ENCODE measurements at regions not wholly inside any gene's neighbourhood (a gene's known extent, or its start where the extent isn't known, plus 50 kb on each side); places are given as distances from the start of the nearest gene placed in this dataset.

DNA sequence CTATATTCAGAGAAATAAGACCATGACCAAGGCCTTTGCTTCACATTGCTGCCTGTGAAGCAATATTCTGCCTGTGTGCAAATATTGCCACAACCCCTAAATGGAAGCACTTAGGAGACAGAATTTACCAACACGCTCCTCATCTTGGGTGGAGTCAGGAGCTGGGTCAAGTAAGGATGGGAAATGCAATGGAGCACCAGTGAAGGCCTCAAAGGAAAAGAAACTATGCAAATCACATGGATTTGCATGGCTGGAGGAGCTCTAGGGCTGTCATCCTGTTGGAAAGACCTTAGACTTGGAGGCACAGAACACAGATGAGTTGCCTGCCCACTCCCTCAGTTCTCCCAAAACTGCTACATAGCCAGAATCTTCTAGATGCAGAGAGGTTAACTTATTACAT, 435.5 kb downstream of the SIPA1L2 start:
- TF ChIP-seq, protein P1, sequence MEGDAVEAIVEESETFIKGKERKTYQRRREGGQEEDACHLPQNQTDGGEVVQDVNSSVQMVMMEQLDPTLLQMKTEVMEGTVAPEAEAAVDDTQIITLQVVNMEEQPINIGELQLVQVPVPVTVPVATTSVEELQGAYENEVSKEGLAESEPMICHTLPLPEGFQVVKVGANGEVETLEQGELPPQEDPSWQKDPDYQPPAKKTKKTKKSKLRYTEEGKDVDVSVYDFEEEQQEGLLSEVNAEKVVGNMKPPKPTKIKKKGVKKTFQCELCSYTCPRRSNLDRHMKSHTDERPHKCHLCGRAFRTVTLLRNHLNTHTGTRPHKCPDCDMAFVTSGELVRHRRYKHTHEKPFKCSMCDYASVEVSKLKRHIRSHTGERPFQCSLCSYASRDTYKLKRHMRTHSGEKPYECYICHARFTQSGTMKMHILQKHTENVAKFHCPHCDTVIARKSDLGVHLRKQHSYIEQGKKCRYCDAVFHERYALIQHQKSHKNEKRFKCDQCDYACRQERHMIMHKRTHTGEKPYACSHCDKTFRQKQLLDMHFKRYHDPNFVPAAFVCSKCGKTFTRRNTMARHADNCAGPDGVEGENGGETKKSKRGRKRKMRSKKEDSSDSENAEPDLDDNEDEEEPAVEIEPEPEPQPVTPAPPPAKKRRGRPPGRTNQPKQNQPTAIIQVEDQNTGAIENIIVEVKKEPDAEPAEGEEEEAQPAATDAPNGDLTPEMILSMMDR (conservative IDR thresholded peaks at IDR 0.05; ENCODE audit: low read depth) = no peak
- CTCF ChIA-PET = no interaction called here
- POLR2A ChIA-PET (ENCODE audit: low non-redundant PET) = no interaction called here
- DNase-seq (ENCODE audit: low spot score) = no peak
- H3K27ac ChIP-seq = no peak overlapping the region

- ChIA-PET POLR2A (ENCODE audit: low non-redundant PET) (no interaction called here), CTCF (no interaction called here)
- H3K27ac ChIP-seq = no peak overlapping the region
- DNase-seq (ENCODE audit: low spot score) = no peak
- TF ChIP-seq, protein P1 (conservative IDR thresholded peaks at IDR 0.05; ENCODE audit: low read depth) = no peak
These were observed 436.5 kb downstream of the SIPA1L2 start for GRCh38 chr1:232193451-232193783.

- no peak for DNase-seq (ENCODE audit: low spot score)
- no peak overlapping the region for H3K27ac ChIP-seq
- ChIA-PET CTCF (interaction anchor here (0.5 kb wide), 1 partner anchor 19 kb away, joined by 5 read pairs; no protein-coding TSS in a partner anchor), POLR2A (ENCODE audit: low non-redundant PET) (no interaction called here)
- TF ChIP-seq, protein P1 (conservative IDR thresholded peaks at IDR 0.05; ENCODE audit: low read depth) = no peak
These were observed 437.0 kb downstream of the SIPA1L2 start for GRCh38 chr1:232192781-232193450.

DNA sequence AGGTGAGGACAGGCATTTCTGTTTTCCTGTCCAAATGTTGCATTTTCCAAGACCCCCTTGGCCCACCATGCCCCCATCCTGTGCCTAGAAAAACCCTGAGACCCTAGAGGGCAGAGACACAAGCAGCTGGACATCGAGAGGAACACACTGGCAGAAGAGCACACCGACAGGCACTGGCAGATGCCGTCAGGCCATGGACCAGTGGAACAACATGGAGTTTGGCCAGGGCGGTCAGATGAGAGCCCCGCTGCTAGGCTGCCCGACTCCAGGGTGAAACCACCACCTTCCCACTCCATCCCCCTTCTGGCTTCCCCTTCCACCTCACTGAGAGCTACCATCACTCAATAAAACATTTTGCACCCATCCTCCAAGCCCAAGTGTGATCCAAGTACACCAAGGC, 438.4 kb downstream of the SIPA1L2 start:
- no peak for DNase-seq (ENCODE audit: low spot score)
- ChIA-PET CTCF (interaction anchor here (0.6 kb wide), 2 partner anchors 24 to 224 kb away, joined by 3 to 5 read pairs; no protein-coding TSS in a partner anchor), POLR2A (ENCODE audit: low non-redundant PET) (no interaction called here)
- TF ChIP-seq, protein P1 (conservative IDR thresholded peaks at IDR 0.05; ENCODE audit: low read depth) = no peak
- H3K27ac ChIP-seq = no peak overlapping the region

DNA sequence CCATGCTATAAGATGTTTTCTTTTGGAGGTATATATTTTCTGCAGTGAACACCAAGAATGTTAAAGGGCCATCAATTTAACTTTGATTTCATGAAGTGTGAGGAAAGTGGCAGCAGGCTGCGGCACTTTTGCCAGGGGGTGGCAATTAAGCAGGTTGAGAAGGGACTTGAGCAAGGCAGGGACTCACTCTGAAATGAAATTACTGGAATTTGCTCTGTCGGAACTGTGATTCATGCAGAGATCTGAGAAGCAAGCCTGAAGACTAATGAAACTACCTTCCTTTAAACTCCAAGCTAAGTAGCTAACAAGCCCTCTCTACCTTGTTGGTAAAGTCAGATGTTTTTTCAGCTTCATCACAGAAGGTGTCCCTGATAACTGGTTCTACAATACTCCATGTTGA, 441.6 kb downstream of the SIPA1L2 start:
- ChIA-PET POLR2A (ENCODE audit: low non-redundant PET) (no interaction called here), CTCF (no interaction called here)
- TF ChIP-seq, protein P1 (conservative IDR thresholded peaks at IDR 0.05; ENCODE audit: low read depth) = no peak
- H3K27ac ChIP-seq = no peak overlapping the region
- no peak for DNase-seq (ENCODE audit: low spot score)

GRCh38 chr1:232186931-232187330, 443.0 kb downstream of the SIPA1L2 start:
- ChIA-PET CTCF (no interaction called here), POLR2A (ENCODE audit: low non-redundant PET) (no interaction called here)
- TF ChIP-seq, protein P1 (conservative IDR thresholded peaks at IDR 0.05; ENCODE audit: low read depth) = no peak
- no peak for DNase-seq (ENCODE audit: low spot score)
- no peak overlapping the region for H3K27ac ChIP-seq
